Stimulated activated naive CD4-positive, alpha-beta T cell (primary cell): ENCODE measurements at regions not wholly inside any gene's neighbourhood (a gene's known extent, or its start where the extent isn't known, plus 50 kb on each side); places are given as distances from the start of the nearest gene placed in this dataset.
"Not testable (repeated sequence)": the region's sequence is repeated elsewhere in the genome, so short reads cannot be mapped to it uniquely, and the experiment has no call there.

Experiments used
- DNase-seq, 6 experiments: peaks; one replicate each; lab custom pipeline; 2025; lab: John Stamatoyannopoulos, UW

GRCh38 chr21:35316456-35316855 lies 267.4 kb upstream of the RUNX1 start:
- no peak for DNase-seq

- no peak for DNase-seq
Observed at GRCh38 chr21:35314857-35315582, 265.9 kb upstream of the RUNX1 start.

DNA sequence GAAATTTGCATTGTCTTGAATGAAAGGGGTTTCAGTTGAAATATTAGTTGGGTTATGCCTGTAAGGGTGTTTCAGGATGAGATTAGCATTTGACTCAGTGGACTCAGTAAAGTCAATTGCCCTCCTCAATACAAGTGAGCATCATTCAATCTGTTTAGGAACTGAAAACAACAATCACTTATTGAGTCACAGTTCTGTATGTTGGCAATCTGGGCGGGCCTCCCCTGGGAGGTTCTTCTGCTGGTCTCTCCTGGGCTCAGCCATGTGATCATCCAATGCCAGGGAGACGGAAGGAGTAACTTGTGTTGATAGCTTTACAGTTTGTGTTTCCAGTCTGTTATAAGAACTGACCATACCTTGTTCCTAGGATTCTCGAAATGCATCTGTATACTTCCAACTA lies 262.9 kb upstream of the RUNX1 start:
- DNase-seq = no peak

- DNase-seq = no peak
Observed at GRCh38 chr21:35309316-35309715, 260.2 kb upstream of the RUNX1 start.

GRCh38 chr21:35303085-35303484 lies 254.0 kb upstream of the RUNX1 start:
- no peak for DNase-seq

DNA sequence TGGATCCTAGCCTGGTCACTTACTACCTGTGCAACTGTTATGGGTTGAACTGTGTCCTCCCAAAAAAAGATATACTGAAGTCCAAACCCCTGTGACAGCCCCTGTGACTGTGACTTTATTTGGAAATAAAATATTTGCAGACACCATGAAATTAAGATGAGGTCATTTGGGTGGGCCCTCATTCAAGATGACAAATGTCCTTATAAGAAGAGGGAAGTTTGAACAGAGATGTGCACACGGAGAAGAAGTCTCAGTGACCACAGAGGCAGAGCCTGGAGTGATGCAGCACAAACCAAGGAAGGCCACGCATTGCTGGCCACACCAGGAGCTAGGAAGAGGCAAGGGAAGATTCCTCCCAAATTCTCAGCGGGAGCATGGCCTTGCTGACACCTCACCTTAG lies 249.7 kb upstream of the RUNX1 start:
- DNase-seq = no peak

- DNase-seq = no peak
Observed at GRCh38 chr21:35297665-35298064, 248.6 kb upstream of the RUNX1 start.

- no peak for DNase-seq
Observed at GRCh38 chr21:35294231-35294898, 245.3 kb upstream of the RUNX1 start.

DNA sequence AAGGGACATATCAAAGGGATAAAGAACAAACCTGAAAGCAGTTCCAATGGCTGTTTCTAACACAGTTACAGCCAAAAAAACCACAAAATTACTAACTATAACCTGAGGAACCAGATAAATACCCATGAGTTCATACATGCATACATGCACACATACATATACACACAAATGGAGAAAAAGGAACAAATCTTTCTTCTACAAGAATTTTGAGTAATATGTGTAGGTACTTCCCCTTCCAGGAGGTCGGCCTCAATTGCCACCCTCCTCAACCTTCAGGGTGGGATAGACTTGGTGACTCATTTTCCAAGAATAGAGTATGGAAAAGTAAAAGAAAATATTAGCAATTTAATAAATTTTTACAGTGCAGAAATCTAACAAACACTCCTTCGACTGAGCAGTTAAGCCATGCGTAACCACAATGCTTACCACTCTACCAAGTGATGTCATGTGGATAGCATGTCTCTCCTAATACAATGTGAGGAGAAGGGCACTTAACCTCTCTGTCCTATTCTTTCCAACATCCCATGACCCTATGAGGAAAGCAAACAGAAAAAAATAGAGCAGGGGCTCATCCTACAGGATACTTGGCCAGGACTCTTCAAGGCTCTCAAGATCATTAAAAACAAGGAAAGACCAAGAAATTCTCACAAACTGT lies 243.0 kb upstream of the RUNX1 start:
- no peak for DNase-seq

GRCh38 chr21:35291034-35291433 lies 241.9 kb upstream of the RUNX1 start:
- no peak for DNase-seq

- no peak for DNase-seq
Observed at GRCh38 chr21:35288238-35288637, 239.1 kb upstream of the RUNX1 start.

GRCh38 chr21:35284199-35284598 lies 235.1 kb upstream of the RUNX1 start:
- DNase-seq = no peak

- DNase-seq = no peak
Observed at GRCh38 chr21:35282944-35283343, 233.8 kb upstream of the RUNX1 start.

GRCh38 chr21:35281956-35282355 lies 232.9 kb upstream of the RUNX1 start:
- DNase-seq = no peak

DNA sequence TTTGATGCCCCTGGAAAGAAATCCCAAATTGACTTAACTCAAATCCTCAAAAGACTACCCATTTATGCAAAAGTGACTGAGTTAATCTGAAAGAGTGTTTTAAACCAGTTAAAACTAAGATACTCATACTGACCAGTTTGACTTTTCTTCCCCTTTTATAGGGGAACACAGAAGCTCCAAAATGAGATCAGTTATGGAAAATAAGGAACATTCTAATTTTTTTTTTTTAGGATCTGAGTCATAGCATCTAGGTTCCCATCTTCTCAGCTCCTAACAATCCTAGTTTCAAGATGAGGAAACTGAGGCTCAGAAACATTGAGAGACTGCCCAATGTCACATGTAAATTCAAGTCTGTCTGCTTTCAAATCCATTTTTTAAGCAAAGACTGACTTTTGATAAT lies 231.1 kb upstream of the RUNX1 start:
- DNase-seq = no peak

DNA sequence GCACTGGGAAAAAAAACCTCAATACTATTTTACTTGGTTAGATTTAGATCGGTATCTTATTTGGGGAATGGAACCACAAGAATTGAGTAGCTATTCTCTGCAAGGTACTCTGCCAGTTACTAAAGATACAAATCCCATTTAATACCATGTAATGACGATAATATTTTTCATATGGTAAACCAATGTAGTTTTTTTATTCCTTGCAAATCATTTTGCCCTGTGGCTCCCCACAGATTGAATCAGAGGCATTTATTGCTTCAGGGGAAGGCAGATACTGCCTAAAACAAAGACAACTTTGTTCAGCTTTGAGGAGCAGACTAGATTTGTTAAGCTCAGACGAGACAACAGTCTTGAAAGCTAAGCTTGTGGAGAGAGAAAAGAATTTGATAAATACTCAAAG lies 226.7 kb upstream of the RUNX1 start:
- DNase-seq = no peak

GRCh38 chr21:35274923-35275322 lies 225.8 kb upstream of the RUNX1 start:
- DNase-seq = peak in 1 of 6 experiments; percentile 5

- DNase-seq = no peak
Observed at GRCh38 chr21:35274090-35274489, 225.0 kb upstream of the RUNX1 start.

DNA sequence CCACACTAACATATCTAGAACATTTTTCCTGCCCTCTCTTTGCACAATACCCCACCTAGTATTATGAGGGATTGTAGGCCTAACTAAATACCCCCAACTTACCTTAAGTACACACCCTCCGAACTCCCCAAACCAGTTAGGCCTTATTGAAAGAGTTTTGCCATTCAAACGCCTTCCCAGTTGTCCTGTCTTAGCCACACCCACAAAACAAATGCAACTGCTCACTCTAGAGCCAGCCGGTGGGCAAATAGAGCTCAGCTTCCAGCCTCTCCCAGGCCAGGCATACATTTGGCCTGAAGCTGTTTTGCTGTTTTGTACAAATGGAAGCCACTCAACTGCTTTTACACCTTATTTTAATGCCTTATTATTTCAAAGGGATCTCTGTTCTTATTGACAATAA lies 224.2 kb upstream of the RUNX1 start:
- DNase-seq = no peak

DNA sequence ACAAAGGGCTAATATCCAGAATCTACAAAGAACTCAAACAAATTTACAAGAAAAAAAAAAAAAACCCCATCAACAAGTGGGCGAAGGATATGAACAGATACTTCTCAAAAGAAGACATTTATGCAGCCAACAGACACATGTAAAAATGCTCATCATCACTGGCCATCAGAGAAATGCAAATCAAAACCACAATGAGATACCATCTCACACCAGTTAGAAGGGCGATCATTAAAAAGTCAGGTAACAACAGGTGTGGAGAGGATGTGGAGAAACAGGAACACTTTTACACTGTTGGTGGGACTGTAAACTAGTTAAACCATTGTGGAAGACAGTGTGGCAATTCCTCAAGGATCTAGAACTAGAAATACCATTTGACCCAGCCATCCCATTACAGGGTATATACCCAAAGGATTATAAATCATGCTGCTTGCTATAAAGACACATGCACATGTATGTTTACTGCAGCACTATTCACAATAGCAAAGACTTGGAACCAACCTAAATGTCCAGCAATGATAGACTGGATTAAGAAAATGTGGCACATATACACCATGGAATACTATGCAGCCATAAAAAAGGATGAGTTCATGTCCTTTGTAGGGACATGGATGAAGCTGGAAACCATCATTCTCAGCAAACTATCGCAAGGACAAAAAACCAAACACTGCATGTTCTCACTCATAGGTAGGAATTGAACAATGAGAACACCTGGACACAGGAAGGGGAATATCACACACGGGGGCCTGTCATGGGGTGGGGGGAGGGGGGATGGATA lies 222.4 kb upstream of the RUNX1 start:
- not testable (repeated sequence) for DNase-seq

- DNase-seq = no peak
Observed at GRCh38 chr21:35268817-35269216, 219.7 kb upstream of the RUNX1 start.

- DNase-seq = no peak
Observed at GRCh38 chr21:35268261-35268660, 219.2 kb upstream of the RUNX1 start.

DNA sequence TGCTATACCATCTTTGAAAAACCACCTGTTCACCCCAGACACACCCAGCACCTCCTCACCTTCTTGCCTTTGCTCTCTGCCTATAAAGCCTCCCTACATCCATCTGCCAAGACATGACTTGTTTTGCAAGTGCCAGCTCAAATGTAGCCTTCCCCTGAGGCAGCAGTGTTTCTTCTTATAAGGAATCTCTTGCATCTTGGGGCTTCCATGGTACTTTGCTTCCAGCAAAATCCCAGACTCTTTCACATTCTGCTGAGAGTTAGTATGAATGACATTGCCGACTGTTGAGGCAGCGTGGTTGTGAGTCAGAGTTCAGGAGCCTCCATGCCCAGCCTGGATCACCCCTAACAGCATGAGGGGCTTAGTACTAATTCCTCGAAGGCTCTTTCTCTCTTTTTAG lies 217.4 kb upstream of the RUNX1 start:
- DNase-seq = no peak
